Activated CD8-positive, alpha-beta T cell treated with anti-CD3 and anti-CD28 coated beads, Interleukin-2, amount 10 ng/mL, durations not matched to agents 7 days and 5 days (primary cell): ENCODE measurements at regions not wholly inside any gene's neighbourhood (a gene's known extent, or its start where the extent isn't known, plus 50 kb on each side); places are given as distances from the start of the nearest gene placed in this dataset.
"Not testable (repeated sequence)": the region's sequence is repeated elsewhere in the genome, so short reads cannot be mapped to it uniquely, and the experiment has no call there.

Experiments used
- ATAC-seq: fragments of 150-1000 bp; cut with Tn5 transposase; one replicate; pipeline ENCODE4 v1.10.0; 2021; ENCODE audit warnings: moderate library complexity
- CTCF ChIA-PET: fragments of 350-600 bp; sonication (Branson Sonifier 250); formaldehyde crosslinking; loops from one replicate; lab custom pipeline; 2021; ENCODE audit warnings: antibody characterized with exemption; lab: Charles Lee
- POLR2A ChIA-PET: fragments of 350-600 bp; sonication (Branson Sonifier 250); formaldehyde crosslinking; loops from one replicate; lab custom pipeline; 2021; ENCODE audit warnings: antibody characterized with exemption; lab: Charles Lee
- DNase-seq: peaks from one replicate; pipeline ENCODE4 v3.0.0-alpha.2; 2020
- H3K27ac Mint-ChIP-seq: one replicate; pipeline ENCODE4 v1.8.0; 2021; ENCODE audit warnings: mild to moderate bottlenecking, mixed read lengths
- H3K27me3 Mint-ChIP-seq: one replicate; pipeline ENCODE4 v1.8.0; 2021; ENCODE audit warnings: low read depth, mixed read lengths
- H3K36me3 Mint-ChIP-seq: one replicate; pipeline ENCODE4 v1.8.0; 2021; ENCODE audit warnings: low read depth, mixed read lengths
- H3K4me1 Mint-ChIP-seq: one replicate; pipeline ENCODE4 v1.8.0; 2021; ENCODE audit warnings: low read depth, mixed read lengths
- H3K4me3 Mint-ChIP-seq: one replicate; pipeline ENCODE4 v1.8.0; 2021; ENCODE audit warnings: mild to moderate bottlenecking, mixed read lengths
- H3K9me3 Mint-ChIP-seq: one replicate; pipeline ENCODE4 v1.8.0; 2022; ENCODE audit warnings: mixed read lengths; ENCODE audit not compliant: insufficient read depth

DNA sequence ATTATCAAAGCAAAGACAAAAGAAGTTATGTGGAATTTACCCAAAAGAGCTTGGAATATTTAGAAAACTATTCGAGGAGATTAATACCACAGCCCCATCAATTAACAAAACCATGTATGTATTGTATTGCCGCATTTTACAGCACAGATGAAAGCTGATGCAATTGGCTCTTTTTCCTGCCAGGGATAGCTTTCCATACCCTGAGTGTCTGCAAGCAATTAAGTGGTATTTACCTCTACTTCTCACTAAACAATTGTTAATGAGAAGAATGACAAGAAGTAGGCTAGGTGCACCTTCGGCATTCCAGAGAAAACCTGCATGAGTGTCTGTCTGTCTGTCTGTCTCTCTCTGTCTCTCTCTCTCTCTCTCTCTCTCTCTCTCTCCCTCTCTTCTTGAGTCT, 219.5 kb downstream of the PAPSS1 start:
- H3K4me1 Mint-ChIP-seq: peaks cover 5% of the 10 kb centered on the region
- H3K36me3 Mint-ChIP-seq: no peaks in the 10 kb centered on the region
- ChIA-PET POLR2A (no interaction called here), CTCF (no interaction called here)
- no peak overlapping the region for H3K27ac Mint-ChIP-seq
- H3K9me3 Mint-ChIP-seq: no peaks in the 10 kb centered on the region
- H3K4me3 Mint-ChIP-seq: no peak overlapping the region
- ATAC-seq (no peak), DNase-seq (no peak)
- H3K27me3 Mint-ChIP-seq: peaks cover 3% of the 10 kb centered on the region

- no peak overlapping the region for H3K27ac Mint-ChIP-seq
- no peak overlapping the region for H3K4me3 Mint-ChIP-seq
- H3K4me1 Mint-ChIP-seq: peaks cover 5% of the 10 kb centered on the region
- ChIA-PET POLR2A (no interaction called here), CTCF (no interaction called here)
- DNase-seq (no peak), ATAC-seq (no peak)
- H3K27me3 Mint-ChIP-seq: no peaks in the 10 kb centered on the region
- no peaks in the 10 kb centered on the region for H3K9me3 Mint-ChIP-seq
- H3K36me3 Mint-ChIP-seq: no peaks in the 10 kb centered on the region
Observed at GRCh38 chr4:107497054-107497453, 223.0 kb downstream of the PAPSS1 start.

GRCh38 chr4:107492566-107492965, 227.5 kb downstream of the PAPSS1 start:
- ChIA-PET CTCF (no interaction called here), POLR2A (no interaction called here)
- DNase-seq (no peak), ATAC-seq (no peak)
- Mint-ChIP-seq H3K4me3 (no peak overlapping the region), H3K9me3 (no peaks in the 10 kb centered on the region), H3K4me1 (peaks cover 5% of the 10 kb centered on the region), H3K36me3 (no peaks in the 10 kb centered on the region), H3K27ac (no peak overlapping the region), H3K27me3 (no peaks in the 10 kb centered on the region)

DNA sequence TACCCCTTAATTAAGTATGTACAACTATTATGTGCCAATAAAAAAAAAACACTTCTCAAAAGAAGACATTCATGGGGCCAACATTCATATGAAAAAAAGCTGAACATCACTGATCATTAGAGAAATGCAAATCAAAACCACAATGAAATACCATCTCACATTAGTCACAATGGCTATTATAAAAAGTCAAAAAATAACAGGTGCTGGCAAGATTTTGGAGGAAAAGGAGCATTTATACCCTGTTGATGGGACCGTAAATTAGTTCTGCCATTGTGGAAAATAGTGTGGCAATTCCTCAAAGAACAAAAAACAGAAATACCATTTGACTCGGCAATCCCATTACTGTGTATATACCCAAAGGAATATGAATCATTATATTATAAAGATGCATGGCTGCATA, 229.9 kb downstream of the PAPSS1 start:
- no peak overlapping the region for H3K4me3 Mint-ChIP-seq
- peaks cover 2% of the 10 kb centered on the region for H3K27me3 Mint-ChIP-seq
- POLR2A ChIA-PET: no interaction called here

DNA sequence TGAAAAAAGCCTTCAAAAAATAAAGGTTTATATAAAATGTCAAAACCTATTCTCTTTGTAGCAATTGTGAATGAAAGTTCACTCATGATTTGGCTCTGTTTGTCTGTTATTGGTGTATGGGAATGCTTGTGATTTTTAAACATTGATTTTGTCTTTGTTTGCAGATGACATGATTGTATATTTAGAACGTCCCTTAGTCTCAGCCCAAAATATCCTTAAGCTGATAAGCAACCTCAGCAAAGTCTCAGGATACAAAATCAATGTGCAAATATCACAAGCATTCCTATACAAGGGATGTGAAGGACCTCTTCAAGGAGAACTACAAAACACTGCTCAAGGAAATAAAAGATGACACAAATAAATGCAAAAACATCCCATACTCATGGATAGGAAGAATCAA, 236.4 kb downstream of the PAPSS1 start:
- ATAC-seq, H3K36me3 Mint-ChIP-seq, H3K9me3 Mint-ChIP-seq, H3K4me1 Mint-ChIP-seq, POLR2A ChIA-PET, H3K27me3 Mint-ChIP-seq, DNase-seq, H3K4me3 Mint-ChIP-seq, H3K27ac Mint-ChIP-seq: not testable (repeated sequence)
- CTCF ChIA-PET: interaction anchor here (0.7 kb wide), 1 partner anchor 33 kb away, joined by 3 read pairs; no protein-coding TSS in a partner anchor

More for the DNA sequence above, 229.9 kb downstream of the PAPSS1 start:
- no peaks in the 10 kb centered on the region for H3K4me1 Mint-ChIP-seq
- H3K9me3 Mint-ChIP-seq: no peaks in the 10 kb centered on the region
- ATAC-seq: no peak
- CTCF ChIA-PET: no interaction called here
- no peak for DNase-seq
- no peaks in the 10 kb centered on the region for H3K36me3 Mint-ChIP-seq
- H3K27ac Mint-ChIP-seq: no peak overlapping the region

DNA sequence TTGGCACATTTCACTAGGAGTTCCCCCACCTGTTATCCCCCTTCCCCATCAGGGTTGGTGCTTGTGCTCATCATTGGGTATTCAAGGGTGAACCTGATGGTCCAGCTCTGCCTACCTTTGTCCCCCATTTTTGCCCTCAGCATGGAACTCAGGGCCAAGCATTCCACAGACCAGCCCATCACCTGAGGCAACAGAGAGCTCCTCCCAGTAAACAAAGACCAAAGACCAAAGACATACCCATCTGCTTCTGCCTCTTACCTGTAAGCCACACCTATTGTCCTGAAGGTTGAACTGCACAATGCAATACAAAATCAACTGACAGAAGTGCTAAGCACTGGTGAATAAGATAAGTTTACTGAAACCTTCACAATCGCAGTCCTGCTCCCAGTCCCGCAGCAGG, 237.5 kb downstream of the PAPSS1 start:
- Mint-ChIP-seq H3K27me3 (peaks cover 2% of the 10 kb centered on the region), H3K36me3 (no peaks in the 10 kb centered on the region), H3K9me3 (peaks cover 3% of the 10 kb centered on the region), H3K27ac (no peak overlapping the region), H3K4me3 (no peak overlapping the region), H3K4me1 (no peaks in the 10 kb centered on the region)
- POLR2A ChIA-PET: no interaction called here
- DNase-seq (no peak), ATAC-seq (no peak)
- CTCF ChIA-PET: no interaction called here

DNA sequence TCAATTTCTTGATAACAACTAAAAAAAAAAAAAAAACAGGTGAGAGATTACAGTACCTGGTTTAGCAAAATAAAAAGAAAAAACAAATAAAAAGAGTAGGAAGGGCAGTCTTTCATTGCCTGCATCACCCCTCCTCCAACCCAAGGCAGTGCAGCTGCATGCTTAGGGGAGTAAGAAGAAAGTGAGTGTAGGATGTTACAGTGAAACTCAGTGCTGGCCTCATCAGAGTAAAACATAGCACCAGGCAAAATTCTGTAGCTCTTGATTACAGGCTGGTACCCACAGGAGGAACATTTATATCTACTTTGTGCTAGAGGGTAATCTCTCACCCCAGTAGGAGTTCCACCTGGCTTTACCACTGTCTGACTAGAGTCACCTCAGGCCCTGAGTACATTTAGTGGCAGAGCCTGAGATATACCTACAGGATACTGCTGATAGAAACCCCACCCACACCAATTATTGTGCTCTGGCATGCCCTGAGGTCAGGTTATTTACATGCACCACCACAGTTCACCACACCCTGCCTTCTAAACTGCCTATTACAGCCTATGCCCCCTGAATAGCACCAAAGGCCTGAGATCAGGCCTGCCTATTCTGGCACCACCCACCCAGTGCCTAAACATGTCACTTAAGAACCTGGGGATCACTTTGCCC, 241.6 kb downstream of the PAPSS1 start:
- Mint-ChIP-seq H3K4me1 (no peaks in the 10 kb centered on the region), H3K9me3 (peaks cover 3% of the 10 kb centered on the region), H3K36me3 (no peaks in the 10 kb centered on the region), H3K27me3 (no peaks in the 10 kb centered on the region), H3K4me3 (no peak overlapping the region), H3K27ac (no peak overlapping the region)
- no peak for ATAC-seq
- POLR2A ChIA-PET: no interaction called here
- CTCF ChIA-PET: no interaction called here
- no peak for DNase-seq

- CTCF ChIA-PET: no interaction called here
- POLR2A ChIA-PET: no interaction called here
- no peaks in the 10 kb centered on the region for H3K36me3 Mint-ChIP-seq
- no peaks in the 10 kb centered on the region for H3K9me3 Mint-ChIP-seq
- DNase-seq (no peak), ATAC-seq (no peak)
- H3K27ac Mint-ChIP-seq: no peak overlapping the region
- no peaks in the 10 kb centered on the region for H3K27me3 Mint-ChIP-seq
- H3K4me1 Mint-ChIP-seq: no peaks in the 10 kb centered on the region
- H3K4me3 Mint-ChIP-seq: no peak overlapping the region
Observed at GRCh38 chr4:107473126-107473525, 246.9 kb downstream of the PAPSS1 start.

- ATAC-seq: no peak
- no peaks in the 10 kb centered on the region for H3K36me3 Mint-ChIP-seq
- ChIA-PET POLR2A (no interaction called here), CTCF (no interaction called here)
- no peak for DNase-seq
- H3K4me1 Mint-ChIP-seq: no peaks in the 10 kb centered on the region
- no peaks in the 10 kb centered on the region for H3K27me3 Mint-ChIP-seq
- no peak overlapping the region for H3K27ac Mint-ChIP-seq
- H3K4me3 Mint-ChIP-seq: no peak overlapping the region
- no peaks in the 10 kb centered on the region for H3K9me3 Mint-ChIP-seq
Observed at GRCh38 chr4:107472265-107472948, 247.6 kb downstream of the PAPSS1 start.

DNA sequence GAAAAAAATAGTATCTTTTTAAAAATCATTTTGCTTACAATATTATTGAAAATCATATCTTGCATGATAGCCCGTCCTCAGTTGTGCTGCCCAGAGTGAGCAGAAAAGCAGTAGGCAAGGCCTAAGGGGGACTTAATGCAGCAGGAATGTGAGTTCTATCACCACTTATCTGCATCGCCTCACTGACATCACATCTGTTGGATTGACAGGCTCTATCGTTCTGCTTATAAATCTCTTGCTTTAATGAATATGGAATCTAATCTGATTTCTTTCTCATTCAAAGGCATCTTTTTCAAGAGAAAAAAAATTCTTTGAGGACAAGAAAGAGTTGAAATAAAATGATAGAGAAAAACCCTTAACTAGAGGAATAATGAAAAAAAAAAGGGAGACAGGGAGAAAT, 249.9 kb downstream of the PAPSS1 start:
- DNase-seq (no peak), ATAC-seq (no peak)
- Mint-ChIP-seq H3K36me3 (no peaks in the 10 kb centered on the region), H3K27ac (no peak overlapping the region), H3K9me3 (no peaks in the 10 kb centered on the region), H3K27me3 (no peaks in the 10 kb centered on the region), H3K4me3 (no peak overlapping the region), H3K4me1 (no peaks in the 10 kb centered on the region)
- ChIA-PET CTCF (no interaction called here), POLR2A (no interaction called here)

DNA sequence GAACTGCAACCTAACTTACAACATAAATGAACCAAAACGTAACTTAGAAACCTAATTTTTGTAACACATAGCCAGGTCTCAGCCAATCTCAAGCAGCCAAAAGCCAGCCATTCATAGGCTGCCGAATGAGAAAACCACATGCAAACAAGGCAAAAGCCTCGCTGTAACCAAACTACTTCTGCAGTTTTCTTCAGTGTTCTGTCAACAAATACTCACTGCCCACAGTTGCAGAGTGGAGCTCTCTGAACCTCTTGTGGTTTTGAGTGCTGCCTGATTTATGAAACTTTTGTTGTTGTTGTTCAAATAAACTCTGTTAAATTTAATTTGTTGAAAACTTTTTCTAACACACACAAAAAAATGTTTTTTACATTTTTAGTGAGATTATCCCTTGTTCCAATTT, 251.2 kb downstream of the PAPSS1 start:
- ChIA-PET POLR2A (no interaction called here), CTCF (no interaction called here)
- H3K4me3 Mint-ChIP-seq: no peak overlapping the region
- no peak for DNase-seq
- no peaks in the 10 kb centered on the region for H3K9me3 Mint-ChIP-seq
- H3K4me1 Mint-ChIP-seq: no peaks in the 10 kb centered on the region
- no peak for ATAC-seq
- H3K27ac Mint-ChIP-seq: no peak overlapping the region
- no peaks in the 10 kb centered on the region for H3K27me3 Mint-ChIP-seq
- H3K36me3 Mint-ChIP-seq: no peaks in the 10 kb centered on the region

- POLR2A ChIA-PET: no interaction called here
- no peak for ATAC-seq
- no peak overlapping the region for H3K27ac Mint-ChIP-seq
Observed at GRCh38 chr4:107468156-107468555, 251.9 kb downstream of the PAPSS1 start.

More at GRCh38 chr4:107468156-107468555, 251.9 kb downstream of the PAPSS1 start:
- Mint-ChIP-seq H3K4me3 (no peak overlapping the region), H3K27me3 (no peaks in the 10 kb centered on the region), H3K9me3 (no peaks in the 10 kb centered on the region), H3K36me3 (no peaks in the 10 kb centered on the region), H3K4me1 (no peaks in the 10 kb centered on the region)
- CTCF ChIA-PET: no interaction called here
- DNase-seq: no peak
